Renal cortical epithelial cell (primary cell): ENCODE measurements at regions not wholly inside any gene's neighbourhood (a gene's known extent, or its start where the extent isn't known, plus 50 kb on each side); places are given as distances from the start of the nearest gene placed in this dataset.

Experiments used
- DNase-seq: peaks from one replicate; pipeline ENCODE4 v3.0.0-alpha.2; 2011; ENCODE audit warnings: low read depth

DNA sequence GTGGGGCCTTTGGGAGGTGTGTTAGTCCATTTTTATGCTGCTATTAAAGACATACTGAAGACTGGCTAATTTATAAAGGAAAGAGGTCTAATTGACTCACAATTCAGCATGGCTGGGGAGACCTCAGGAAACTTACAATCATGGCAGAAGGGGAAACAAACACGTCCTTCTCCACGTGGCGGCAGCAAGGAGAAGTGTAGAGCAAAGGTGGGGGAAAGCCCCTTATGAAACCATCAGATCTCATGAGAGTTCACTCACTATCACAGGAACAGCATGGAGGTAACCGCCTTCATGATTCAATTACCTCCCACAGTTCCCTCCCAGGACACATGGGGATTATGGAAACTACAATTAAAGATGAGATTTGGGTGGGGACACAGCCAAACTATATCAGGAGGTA is 187.1 kb upstream of the OSR1 start:
- DNase-seq, result no peak

DNA sequence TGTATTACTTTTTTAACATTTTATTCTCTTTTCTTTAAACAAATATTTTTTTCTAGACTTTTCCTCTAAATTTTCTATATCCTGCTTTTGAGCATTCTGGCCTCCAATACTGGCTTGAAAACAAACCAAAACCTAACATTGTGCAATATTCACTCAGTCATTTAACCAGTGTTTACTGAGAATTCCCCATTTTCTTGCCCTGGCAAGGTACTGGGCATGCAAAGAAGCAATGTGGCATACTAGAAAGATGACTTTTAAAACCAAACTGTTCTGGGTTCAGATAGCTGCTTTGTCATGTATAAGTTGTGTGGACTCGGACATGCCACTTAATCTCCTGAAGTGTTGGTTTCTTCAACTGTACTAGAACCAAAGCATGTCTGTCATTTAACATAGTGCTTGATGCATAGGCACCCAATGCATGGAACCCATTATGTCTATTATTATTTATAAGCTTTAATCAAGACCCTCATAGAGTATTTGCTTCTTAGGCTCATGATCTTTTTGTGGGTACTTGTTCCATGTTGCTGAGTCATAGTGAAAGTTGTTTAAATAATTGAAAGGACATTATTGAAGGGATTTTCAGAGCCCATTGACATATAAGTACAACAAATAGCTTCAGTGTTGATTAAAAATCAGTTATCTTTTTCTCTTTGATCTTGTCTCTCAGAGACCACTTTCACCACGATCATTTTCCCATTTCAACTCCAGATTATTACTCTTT is 185.4 kb upstream of the OSR1 start:
- DNase-seq, result peak; percentile 88

DNA sequence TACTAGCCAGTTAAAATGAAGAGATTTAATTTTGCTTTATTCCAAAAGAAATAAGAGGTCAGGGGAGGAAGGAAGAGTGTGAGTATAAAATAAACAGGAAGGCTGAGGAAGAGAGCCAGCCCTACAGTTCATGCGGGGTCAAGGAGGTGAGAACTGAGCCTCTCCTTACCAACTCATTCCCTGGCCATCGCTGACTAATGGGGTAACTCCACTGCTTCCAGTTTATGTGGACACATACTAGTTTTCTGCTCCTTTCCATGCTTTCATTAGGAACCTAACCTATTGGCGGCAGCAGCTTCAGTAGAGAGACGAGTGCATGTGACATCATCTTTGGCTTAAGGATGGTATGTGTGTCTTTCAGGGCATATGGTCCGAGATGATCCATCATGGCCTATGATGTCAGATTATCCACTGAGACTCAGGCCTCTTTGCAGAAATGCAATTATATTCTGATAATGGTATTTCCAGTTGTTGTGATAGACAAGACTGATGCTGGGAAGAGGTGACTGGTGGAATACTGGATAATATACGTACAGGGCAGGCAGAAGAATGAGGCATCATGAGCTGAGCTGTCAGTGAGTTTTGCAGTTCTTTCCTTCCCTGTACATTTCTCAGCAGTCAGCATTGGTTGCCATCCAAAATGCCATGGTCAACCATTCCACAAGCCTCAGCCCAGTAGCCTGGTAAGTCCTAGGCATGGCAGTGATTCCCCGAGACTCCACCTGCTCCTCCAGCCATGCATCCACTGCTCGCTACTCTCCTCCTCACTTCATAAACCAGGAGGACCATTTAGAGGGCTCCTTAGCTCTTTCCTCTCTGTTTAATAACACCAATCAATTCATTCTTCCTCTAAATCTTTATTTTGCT is 184.6 kb upstream of the OSR1 start:
- DNase-seq, result peak; percentile 40

DNA sequence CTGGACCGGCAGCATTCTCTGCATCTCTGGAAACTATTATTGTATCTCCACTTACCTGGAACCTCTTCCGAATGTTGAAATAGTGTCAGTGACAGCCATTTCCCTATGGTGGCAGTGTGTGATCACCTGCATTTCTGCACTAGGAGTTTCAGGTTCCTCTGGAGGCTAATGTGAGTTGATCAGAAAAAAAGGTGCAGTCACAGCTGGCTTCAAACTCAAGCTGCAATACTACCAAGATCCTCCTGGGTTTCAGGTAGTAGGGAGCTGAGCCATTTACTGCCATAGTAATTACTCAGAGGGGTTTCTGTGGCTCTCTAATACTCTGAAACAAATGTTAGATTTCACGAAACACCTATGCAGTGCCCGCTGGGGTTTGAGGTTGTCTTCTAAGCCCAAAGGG is 183.5 kb upstream of the OSR1 start:
- peak; percentile 19 for DNase-seq

DNA sequence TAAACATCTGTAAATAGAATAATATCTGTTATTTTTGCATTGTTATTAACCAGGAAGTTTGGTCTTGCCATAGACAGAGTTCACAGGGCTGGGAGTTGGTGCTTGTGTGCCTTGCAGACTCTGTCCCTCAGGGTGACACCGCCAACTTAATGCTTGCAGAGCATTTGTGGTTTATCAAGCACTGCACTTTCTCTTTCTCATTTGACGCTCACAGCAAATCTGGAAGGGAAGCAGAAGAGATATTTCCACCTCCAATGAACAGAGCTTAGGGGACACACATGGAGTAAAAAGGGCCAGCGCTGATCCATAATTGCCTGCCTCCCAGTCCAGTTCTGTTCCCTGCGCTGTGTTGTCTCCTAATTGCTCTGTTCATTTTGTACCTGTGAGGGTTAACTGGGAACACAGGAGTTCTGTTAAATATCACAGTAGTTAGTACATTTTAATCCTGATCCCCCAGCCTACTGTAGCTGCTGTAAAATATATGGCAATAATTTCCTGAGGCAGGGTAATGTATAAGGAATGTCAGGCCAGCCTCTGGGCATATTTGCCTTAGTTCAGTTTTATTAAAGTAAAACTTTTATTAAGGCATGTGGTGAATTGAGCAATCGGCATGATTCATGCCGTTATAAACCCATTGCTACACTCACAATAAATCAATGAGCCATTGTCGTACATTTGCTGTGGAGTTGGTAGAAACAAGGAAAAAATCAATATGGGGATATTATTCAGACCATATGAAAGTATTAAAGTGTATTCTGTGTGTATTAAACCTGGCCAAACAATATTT is 182.5 kb upstream of the OSR1 start:
- DNase-seq, result peak; percentile 94

DNA sequence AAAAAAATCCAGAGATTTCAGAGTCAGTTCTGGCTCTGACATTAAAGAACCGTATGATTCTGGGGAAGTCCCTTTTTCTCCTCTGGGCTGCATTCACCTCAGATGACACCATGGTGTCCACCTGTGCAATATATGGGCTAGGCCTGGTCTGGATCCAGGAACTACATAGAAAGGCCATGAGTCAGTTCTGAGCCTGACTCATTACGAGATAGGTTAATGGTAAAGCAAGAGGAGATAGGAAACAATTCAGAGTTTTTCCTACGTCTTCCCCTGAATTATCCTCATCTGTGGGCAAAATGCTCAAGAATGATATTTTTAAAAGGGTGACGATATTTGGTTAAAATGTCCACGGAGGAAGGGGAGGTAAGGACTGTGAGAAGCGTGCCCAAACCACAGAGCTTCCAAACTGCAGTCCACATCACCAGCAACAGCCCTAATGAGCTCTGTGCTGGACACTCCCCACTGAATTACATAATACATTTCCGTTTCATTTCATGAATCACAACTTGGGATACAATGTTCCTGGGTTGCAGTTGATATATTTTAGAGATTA is 180.1 kb upstream of the OSR1 start:
- peak; percentile 97 for DNase-seq

- DNase-seq, result peak; percentile 18
These were observed 177.7 kb upstream of the OSR1 start for GRCh38 chr2:19536136-19536535.

GRCh38 chr2:19532547-19533196 is 174.2 kb upstream of the OSR1 start:
- no peak for DNase-seq

DNA sequence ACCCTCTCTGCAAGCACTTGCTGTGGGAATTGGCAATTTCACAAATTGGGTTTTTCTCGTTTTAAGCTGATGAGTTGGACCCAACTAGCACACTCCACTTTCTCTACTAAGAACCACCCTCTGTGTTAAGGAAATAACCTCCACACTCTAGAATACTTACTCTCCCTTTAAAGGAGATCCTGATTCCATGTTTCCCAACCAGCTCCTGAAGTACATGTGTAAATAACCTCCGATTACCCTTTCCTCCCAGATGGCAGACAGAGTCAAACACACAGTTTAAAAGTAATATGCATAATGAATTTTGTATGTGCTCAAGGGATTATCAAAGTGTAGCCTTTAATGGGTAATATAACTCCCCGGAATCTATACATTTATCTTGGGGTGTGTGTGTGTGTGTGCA is 171.3 kb upstream of the OSR1 start:
- no peak for DNase-seq

- no peak for DNase-seq
These were observed 169.3 kb upstream of the OSR1 start for GRCh38 chr2:19527771-19528170.

DNA sequence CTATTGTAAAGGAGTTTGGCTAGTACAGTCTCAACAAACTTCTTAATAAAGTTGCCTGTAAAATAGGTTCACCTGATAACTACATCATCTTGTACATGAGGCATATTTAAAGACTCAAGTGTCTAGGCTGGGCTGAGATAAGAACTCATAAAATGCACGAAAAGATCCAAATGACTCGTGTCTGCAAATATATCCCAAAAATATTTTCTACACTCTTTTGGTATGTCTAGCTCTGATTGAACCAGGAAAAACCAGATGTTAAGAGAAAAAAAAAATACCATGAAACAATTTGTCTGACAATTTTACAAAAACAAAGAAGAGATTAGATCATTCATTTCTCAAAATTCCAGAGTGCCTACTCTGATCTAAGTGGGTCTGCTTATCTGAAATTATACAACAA is 166.9 kb upstream of the OSR1 start:
- DNase-seq, result no peak

DNA sequence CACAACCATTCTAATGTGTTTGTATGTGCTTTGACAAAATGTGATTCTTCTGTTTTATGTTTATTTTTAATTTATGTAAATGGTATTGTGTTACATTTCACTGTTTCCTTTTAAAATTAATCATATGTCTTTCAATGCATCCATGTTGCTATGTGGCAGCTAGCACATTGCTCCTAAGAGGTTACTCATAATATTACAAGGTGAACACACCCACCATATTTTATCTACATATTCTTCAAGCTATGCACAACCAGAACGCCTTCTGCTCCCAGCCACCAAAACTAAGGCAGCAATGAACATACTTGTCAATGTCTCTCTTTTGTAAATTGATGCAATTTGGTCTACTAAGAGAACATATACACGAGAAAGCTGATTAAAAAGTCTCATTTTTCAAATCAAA is 160.6 kb upstream of the OSR1 start:
- DNase-seq, result no peak

- DNase-seq, result no peak
These were observed 148.7 kb upstream of the OSR1 start for GRCh38 chr2:19507137-19507536.

DNA sequence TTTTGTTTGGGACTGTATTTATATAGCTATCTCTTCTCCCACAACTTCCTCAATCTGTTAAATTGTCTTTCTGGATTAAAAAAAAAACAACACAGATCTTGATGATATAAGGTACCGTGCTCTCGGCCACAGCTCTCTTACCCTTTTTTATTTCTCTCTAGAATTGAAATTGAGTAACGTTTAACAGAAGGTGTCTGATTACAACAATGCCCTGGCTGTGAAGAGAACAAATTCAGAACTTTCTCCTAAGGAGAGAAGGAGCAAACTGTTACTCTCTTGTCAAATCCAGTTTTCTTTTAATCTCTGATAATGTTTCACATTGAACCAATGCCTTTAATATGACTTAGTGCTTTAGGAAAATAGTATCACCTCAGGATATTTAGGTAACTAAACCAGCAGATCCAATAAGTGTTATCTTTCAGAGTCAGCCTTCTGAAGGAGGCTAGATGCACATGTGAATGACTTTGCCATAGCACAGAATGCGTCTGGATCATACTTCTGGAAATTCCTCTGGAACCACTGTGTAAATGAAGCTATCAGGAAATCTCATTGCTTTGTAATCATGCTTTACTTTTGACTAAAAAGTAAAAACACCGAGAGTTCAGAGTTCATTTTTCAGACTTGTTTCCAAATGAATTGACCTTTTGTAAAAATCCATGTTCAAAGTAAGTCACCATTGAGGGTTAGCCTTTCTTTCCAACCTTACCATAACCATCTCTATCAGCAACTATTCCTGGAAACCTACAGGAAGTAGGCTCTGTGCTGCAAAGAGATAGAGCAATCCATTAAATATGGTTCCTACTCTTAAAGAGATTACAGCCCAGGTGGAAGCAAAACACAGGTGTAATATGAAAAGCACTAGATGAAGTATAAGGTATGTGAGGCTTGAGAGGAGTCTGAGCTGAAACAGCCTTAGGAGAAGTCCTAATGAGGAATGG is 147.0 kb upstream of the OSR1 start:
- peak; percentile 28 for DNase-seq

DNA sequence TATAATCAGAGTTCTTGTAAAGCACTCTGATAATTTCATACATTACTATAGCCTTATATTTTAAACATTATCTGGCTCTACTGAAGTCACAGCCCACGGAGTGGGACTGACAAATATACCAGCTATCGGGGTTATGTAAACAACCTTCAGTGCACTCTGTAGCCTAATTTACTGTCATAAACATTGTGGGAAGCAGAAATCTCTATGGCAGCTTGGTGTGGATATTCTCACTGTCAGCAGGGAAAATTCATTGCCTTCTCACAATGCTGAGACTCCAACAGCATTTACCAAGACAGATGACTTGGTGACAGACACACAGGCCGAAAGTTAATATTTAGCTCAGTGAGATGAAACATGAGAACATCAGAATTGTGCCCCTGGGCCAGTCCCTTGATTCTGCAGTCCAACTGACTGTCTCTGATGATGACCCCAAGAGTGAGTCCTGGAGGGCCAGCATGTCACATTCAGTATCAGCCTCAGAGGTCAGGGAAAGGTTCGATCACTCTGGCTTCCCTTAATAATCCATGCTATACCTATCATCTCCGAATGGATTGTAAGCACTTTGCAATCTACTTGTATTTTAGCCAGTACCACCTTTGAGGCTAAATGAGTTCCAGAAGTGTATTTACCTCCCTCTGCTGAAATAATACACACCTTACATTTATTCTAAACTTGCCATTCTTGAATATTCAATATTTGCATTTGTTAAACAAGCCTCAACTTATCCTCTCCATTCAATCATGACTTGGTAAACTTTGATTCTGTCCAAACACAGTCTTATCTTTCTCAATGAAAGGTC is 146.2 kb upstream of the OSR1 start:
- peak; percentile 79 for DNase-seq

GRCh38 chr2:19503915-19504314 is 145.5 kb upstream of the OSR1 start:
- no peak for DNase-seq

GRCh38 chr2:19503406-19503805 is 145.0 kb upstream of the OSR1 start:
- DNase-seq, result no peak

- no peak for DNase-seq
These were observed 141.7 kb upstream of the OSR1 start for GRCh38 chr2:19500126-19500525.

- no peak for DNase-seq
These were observed 138.2 kb upstream of the OSR1 start for GRCh38 chr2:19496646-19497045.

- no peak for DNase-seq
These were observed 135.8 kb upstream of the OSR1 start for GRCh38 chr2:19494241-19494640.
